Astrocyte of the spinal cord (primary cell): ENCODE measurements at regions not wholly inside any gene's neighbourhood (a gene's known extent, or its start where the extent isn't known, plus 50 kb on each side); places are given as distances from the start of the nearest gene placed in this dataset.
A peak's percentile ranks its signal among the peaks of the same experiment; 100 is the strongest.

ENCODE experiments used
- DNase-seq: peaks from one replicate; pipeline ENCODE4 v3.0.0; 2011; ENCODE audit warnings: low read depth, low spot score
- H3K4me3 ChIP-seq: 2 replicates; pipeline ENCODE4 v1.5.1; 2011; ENCODE audit warnings: low read depth, mild to moderate bottlenecking, low read length, moderate library complexity
- in situ Hi-C: cut with HindIII; loops from 2 replicates; pipeline ENCODE4 v1.10.0; 2017; ENCODE audit warnings: low sequenced_read_pairs
- TF ChIP-seq, protein P1 (sequence below): IDR thresholded peaks from 2 replicates; pipeline ENCODE4 v1.5.1; 2012; ENCODE audit warnings: low read depth, mild to moderate bottlenecking, low read length, inconsistent platforms

DNA sequence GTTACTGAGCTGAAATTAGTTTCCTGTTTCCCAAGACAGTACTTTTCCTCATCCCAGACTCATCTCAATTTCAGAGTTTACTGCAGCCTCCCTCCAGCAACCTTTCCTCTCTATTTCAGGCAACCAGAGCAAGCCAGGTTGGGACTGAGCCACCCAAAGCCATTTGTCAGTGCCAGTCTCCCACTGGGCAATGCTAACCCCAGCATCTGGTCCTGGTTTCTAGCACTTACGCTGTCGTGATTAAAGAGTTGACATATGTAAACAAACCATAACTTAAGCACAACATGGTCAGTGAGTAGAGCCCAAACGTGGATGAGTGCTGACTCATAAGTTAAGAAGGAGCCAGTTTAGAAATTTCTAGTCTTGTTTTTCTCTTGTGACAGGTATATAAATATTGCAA is 119.6 kb upstream of the BLID start:
- no peak overlapping the region for H3K4me3 ChIP-seq
- DNase-seq = peak; percentile 88
- TF ChIP-seq, protein P1, sequence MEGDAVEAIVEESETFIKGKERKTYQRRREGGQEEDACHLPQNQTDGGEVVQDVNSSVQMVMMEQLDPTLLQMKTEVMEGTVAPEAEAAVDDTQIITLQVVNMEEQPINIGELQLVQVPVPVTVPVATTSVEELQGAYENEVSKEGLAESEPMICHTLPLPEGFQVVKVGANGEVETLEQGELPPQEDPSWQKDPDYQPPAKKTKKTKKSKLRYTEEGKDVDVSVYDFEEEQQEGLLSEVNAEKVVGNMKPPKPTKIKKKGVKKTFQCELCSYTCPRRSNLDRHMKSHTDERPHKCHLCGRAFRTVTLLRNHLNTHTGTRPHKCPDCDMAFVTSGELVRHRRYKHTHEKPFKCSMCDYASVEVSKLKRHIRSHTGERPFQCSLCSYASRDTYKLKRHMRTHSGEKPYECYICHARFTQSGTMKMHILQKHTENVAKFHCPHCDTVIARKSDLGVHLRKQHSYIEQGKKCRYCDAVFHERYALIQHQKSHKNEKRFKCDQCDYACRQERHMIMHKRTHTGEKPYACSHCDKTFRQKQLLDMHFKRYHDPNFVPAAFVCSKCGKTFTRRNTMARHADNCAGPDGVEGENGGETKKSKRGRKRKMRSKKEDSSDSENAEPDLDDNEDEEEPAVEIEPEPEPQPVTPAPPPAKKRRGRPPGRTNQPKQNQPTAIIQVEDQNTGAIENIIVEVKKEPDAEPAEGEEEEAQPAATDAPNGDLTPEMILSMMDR = no peak
- in situ Hi-C loops = no loop called here

DNA sequence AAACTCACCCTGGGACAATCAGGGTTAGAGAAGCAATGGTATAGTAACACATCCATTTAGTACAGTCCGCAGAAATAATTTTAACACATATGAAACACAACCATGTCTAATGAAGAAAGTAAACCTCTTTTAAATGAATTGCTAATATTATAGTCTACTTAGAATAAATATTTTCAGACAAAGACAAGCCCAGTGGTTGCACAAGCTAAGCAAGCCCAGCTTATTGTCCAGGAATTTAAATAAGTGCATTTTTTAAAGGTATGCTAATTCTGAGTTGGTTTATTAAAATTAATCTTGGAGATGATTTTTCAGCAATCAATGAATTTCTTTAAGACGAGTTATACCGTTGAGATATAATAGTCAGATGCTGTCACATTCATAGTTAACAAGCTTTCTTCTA is 118.8 kb upstream of the BLID start:
- TF ChIP-seq, protein P1 = no peak
- in situ Hi-C loops = no loop called here
- DNase-seq = no peak
- H3K4me3 ChIP-seq = no peak overlapping the region

DNA sequence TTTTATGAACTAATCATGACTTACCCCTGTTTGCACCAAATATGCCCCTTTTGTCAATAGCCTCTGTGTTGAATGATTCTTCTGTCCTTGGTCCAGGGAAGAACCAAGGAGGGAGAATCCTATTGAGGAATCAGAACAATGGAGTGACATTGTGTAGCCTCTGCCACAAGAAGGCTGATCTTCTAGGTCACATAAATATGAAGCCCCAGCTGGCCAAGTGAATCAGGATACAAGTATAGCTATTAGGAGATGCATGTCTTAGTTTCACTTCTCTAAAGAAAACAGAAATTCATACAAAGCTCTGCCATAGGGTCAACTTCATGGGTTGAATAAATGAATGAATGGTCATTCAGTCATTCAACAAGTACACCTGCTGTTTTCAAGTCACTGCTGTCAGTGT is 118.2 kb upstream of the BLID start:
- in situ Hi-C loops = no loop called here
- H3K4me3 ChIP-seq = no peak overlapping the region
- TF ChIP-seq, protein P1 = no peak
- no peak for DNase-seq

DNA sequence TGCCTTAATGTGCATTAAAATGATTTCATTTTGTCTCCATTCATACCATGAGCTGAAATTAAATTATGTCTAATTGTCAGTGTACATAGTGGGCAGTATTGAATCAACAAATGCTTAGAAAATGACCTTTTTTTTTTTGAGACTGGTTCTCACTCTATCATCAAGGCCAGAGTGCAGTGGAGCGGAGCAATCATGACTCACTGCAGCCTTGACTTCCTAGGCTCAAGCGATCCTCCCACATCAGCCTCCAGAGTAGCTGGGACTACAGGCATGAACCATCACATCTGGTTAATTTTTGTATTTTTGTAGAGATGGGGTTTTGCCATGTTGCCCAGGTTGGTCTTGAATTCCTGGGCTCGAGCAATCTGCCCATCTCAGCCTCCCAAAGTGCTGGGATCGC is 117.0 kb upstream of the BLID start:
- in situ Hi-C loops = no loop called here
- TF ChIP-seq, protein P1 = no peak
- DNase-seq = no peak
- no peak overlapping the region for H3K4me3 ChIP-seq

DNA sequence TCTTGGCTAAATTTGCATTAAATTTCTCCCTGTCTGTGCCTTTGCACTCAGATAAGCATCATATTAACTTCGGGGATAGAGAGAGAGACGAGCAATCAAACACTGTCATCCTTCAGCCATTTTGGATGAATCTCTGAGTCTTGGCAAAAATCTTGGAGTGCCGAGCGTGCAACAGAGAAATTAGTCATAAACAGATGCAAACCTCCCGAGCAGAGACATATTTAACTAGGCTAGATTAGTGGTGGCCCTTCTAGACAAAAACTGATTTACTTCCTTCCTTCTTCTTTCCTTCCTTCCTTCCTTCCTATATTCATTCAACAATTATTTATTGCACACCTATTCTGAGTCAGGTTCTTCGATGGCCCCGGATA is 114.4 kb upstream of the BLID start:
- in situ Hi-C loops = no loop called here
- TF ChIP-seq, protein P1 = no peak
- DNase-seq = no peak
- H3K4me3 ChIP-seq = no peak overlapping the region

DNA sequence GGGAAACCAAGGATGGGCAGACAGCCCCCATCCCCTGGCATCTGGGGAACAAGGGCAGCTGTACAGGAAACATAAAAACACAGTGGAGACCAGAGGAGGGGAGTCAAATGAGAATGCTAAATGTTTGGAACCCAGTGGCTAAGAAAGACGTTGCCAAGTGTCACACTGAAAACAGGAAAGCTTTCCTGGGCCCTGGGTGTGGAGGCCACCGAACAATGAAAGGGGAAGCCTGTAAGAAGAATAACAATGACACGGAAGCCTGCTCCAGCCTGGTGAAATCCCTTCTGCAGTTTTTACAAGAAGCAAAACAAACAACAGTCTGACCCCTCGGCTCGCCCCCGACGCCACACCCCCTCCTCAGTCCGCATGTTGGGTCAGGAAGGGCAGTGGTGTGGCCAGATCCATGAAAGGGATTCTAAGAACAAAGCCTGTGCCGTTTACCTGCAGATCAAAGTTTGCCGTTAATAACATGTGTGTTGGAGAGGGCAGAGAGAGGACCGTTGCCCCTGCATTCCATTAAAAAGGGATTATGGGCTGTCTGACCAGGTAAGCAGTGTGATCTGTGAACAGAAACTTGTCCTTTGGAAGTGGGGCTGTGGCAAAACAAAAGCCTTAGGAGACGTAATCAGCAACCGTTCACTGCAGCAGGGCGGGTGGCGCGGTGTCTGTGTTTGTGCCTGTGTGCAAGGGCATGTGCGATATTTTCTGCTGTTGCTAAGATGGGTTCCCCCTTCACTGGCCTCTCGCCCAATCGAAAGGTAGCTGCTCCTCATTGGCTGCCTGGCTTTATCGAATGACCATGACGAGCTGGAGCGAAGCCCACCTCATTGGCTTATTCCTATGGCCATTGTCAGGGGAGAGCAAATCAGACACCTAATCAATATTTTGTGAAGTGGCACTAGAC is 113.7 kb upstream of the BLID start:
- no peak for DNase-seq
- no peak overlapping the region for H3K4me3 ChIP-seq
- TF ChIP-seq, protein P1 = no peak
- in situ Hi-C loops = no loop called here
